Mesendoderm (in vitro differentiated cells): ENCODE measurements at regions not wholly inside any gene's neighbourhood (a gene's known extent, or its start where the extent isn't known, plus 50 kb on each side); places are given as distances from the start of the nearest gene placed in this dataset.

Experiments used
- DNase-seq: peaks from one replicate; pipeline ENCODE4 v3.0.0; 2013
- H2AK5ac ChIP-seq: 2 replicates; pipeline ENCODE4 v1.6.1; 2013; ENCODE audit warnings: low read length, inconsistent platforms
- H2BK120ac ChIP-seq: 2 replicates; pipeline ENCODE4 v1.6.1; 2013; ENCODE audit warnings: low read depth, mild to moderate bottlenecking, low read length, moderate library complexity, mixed read lengths
- H2BK15ac ChIP-seq: replicated peaks from 2 replicates; pipeline ENCODE4 v1.6.1; 2013; ENCODE audit warnings: low read depth, mild to moderate bottlenecking, moderate library complexity
- H2BK5ac ChIP-seq: 2 replicates; pipeline ENCODE4 v1.6.1; 2013; ENCODE audit warnings: low read length, inconsistent platforms
- H3K18ac ChIP-seq: 2 replicates; pipeline ENCODE4 v1.6.1; 2013; ENCODE audit warnings: mild to moderate bottlenecking, low read length, mixed read lengths
- H3K23ac ChIP-seq: one replicate; pipeline ENCODE4 v1.6.1; 2013; ENCODE audit warnings: low read length
- H3K27ac ChIP-seq: 2 replicates; pipeline ENCODE4 v1.5.1; 2013; ENCODE audit warnings: low read depth, mild to moderate bottlenecking, inconsistent platforms, low read length, moderate library complexity
- H3K27me3 ChIP-seq: 2 replicates; pipeline ENCODE4 v1.6.1; 2013; ENCODE audit warnings: low read length, control low read depth, mild to moderate bottlenecking, inconsistent platforms; ENCODE audit not compliant: insufficient read depth, poor library complexity
- H3K36me3 ChIP-seq: 2 replicates; pipeline ENCODE4 v1.6.1; 2013; ENCODE audit warnings: low read length, inconsistent platforms; ENCODE audit not compliant: control insufficient read depth, insufficient read depth
- H3K4ac ChIP-seq: one replicate; pipeline ENCODE4 v1.6.1; 2013; ENCODE audit warnings: low read depth, mild to moderate bottlenecking, low read length, moderate library complexity
- H3K4me1 ChIP-seq: 2 replicates; pipeline ENCODE4 v1.6.1; 2013; ENCODE audit warnings: low read depth, low read length, inconsistent platforms; ENCODE audit not compliant: control insufficient read depth
- H3K4me2 ChIP-seq: 2 replicates; pipeline ENCODE4 v1.6.1; 2013; ENCODE audit warnings: low read length
- H3K4me3 ChIP-seq: 2 replicates; pipeline ENCODE4 v1.5.1; 2013; ENCODE audit warnings: mild to moderate bottlenecking, low read length
- H3K56ac ChIP-seq: one replicate; pipeline ENCODE4 v1.6.1; 2013; ENCODE audit warnings: low read length
- H3K79me1 ChIP-seq: 2 replicates; pipeline ENCODE4 v1.6.1; 2013; ENCODE audit warnings: low read length, inconsistent platforms
- H3K79me2 ChIP-seq: 2 replicates; pipeline ENCODE4 v1.6.1; 2013; ENCODE audit warnings: mild to moderate bottlenecking, low read length; ENCODE audit not compliant: control insufficient read depth, insufficient read depth
- H3K9ac ChIP-seq: 2 replicates; pipeline ENCODE4 v1.6.1; 2013; ENCODE audit warnings: low read length, inconsistent platforms
- H4K5ac ChIP-seq: one replicate; pipeline ENCODE4 v1.6.1; 2013; ENCODE audit warnings: low read length
- H4K8ac ChIP-seq: one replicate; pipeline ENCODE4 v1.6.1; 2013; ENCODE audit warnings: low read depth, mild to moderate bottlenecking, control low read depth, low read length, moderate library complexity
- WGBS: extraction: QIAGEN DNeasy Blood & Tissue Kit; methylation state at CpG from one replicate; pipeline ENCODE4 v1.1.7; 2013; ENCODE audit warnings: low lambda C conversion rate, missing lambda C conversion rate; ENCODE audit not compliant: insufficient coverage; ENCODE audit errors: extremely low coverage; 5-methylcytosine and 5-hydroxymethylcytosine counted together

- H2AK5ac ChIP-seq = no peak overlapping the region
- no peak overlapping the region for H4K5ac ChIP-seq
- H3K56ac ChIP-seq = no peak overlapping the region
- H3K79me2 ChIP-seq = no peaks in the 10 kb centered on the region
- H3K4me3 ChIP-seq = no peak overlapping the region
- H2BK120ac ChIP-seq = no peak overlapping the region
- no peak overlapping the region for H2BK5ac ChIP-seq
- H4K8ac ChIP-seq = no peak overlapping the region
- no peak overlapping the region for H3K23ac ChIP-seq
- no peak for DNase-seq
- H3K27ac ChIP-seq = no peak overlapping the region
- no peak overlapping the region for H3K4me2 ChIP-seq
- H3K79me1 ChIP-seq = no peaks in the 10 kb centered on the region
- H3K36me3 ChIP-seq = no peaks in the 10 kb centered on the region
- H3K18ac ChIP-seq = no peak overlapping the region
- no CpG with 5 or more reads among the region's 5 CpGs for WGBS
- no peaks in the 10 kb centered on the region for H3K27me3 ChIP-seq
- no peak overlapping the region for H3K9ac ChIP-seq
- no peak overlapping the region for H3K4ac ChIP-seq
- H3K4me1 ChIP-seq = peaks cover 2% of the 10 kb centered on the region
- H2BK15ac ChIP-seq = no peak overlapping the region
Observed at GRCh38 chr16:86031141-86031678, 132.2 kb downstream of the IRF8 start.

- no CpG with 5 or more reads among the region's 19 CpGs for WGBS
- Histone ChIP-seq H3K36me3 (no peaks in the 10 kb centered on the region), H3K4me2 (no peak overlapping the region), H3K18ac (no peak overlapping the region), H3K27ac (no peak overlapping the region), H3K56ac (no peak overlapping the region), H3K4me1 (peaks cover 2% of the 10 kb centered on the region), H4K5ac (no peak overlapping the region), H3K4me3 (no peak overlapping the region), H3K4ac (no peak overlapping the region), H3K9ac (no peak overlapping the region), H2AK5ac (no peak overlapping the region), H3K27me3 (no peaks in the 10 kb centered on the region), H2BK15ac (no peak overlapping the region), H3K79me2 (no peaks in the 10 kb centered on the region), H2BK120ac (no peak overlapping the region), H4K8ac (no peak overlapping the region), H3K79me1 (no peaks in the 10 kb centered on the region), H2BK5ac (no peak overlapping the region), H3K23ac (no peak overlapping the region)
- DNase-seq = peak; percentile 60
Observed at GRCh38 chr16:86033016-86033474, 134.1 kb downstream of the IRF8 start.

- Histone ChIP-seq H2AK5ac (no peak overlapping the region), H3K4ac (no peak overlapping the region), H3K4me3 (no peak overlapping the region), H3K9ac (no peak overlapping the region), H2BK5ac (no peak overlapping the region), H2BK120ac (no peak overlapping the region), H3K18ac (no peak overlapping the region), H3K4me2 (no peak overlapping the region), H2BK15ac (no peak overlapping the region), H3K23ac (no peak overlapping the region), H4K5ac (no peak overlapping the region), H3K56ac (no peak overlapping the region), H3K27ac (no peak overlapping the region), H3K27me3 (no peaks in the 10 kb centered on the region), H3K4me1 (peaks cover 2% of the 10 kb centered on the region), H3K79me2 (no peaks in the 10 kb centered on the region), H3K36me3 (no peaks in the 10 kb centered on the region), H3K79me1 (no peaks in the 10 kb centered on the region), H4K8ac (no peak overlapping the region)
- WGBS = no CpG with 5 or more reads among the region's 4 CpGs
- DNase-seq = no peak
Observed at GRCh38 chr16:86033971-86034370, 135.0 kb downstream of the IRF8 start.

GRCh38 chr16:86034421-86034919 lies 135.5 kb downstream of the IRF8 start:
- Histone ChIP-seq H3K4me2 (no peak overlapping the region), H3K79me2 (no peaks in the 10 kb centered on the region), H3K36me3 (no peaks in the 10 kb centered on the region), H2BK120ac (no peak overlapping the region), H2BK5ac (no peak overlapping the region), H3K4me1 (peaks cover 2% of the 10 kb centered on the region), H4K8ac (no peak overlapping the region), H4K5ac (no peak overlapping the region), H3K4me3 (no peak overlapping the region), H3K4ac (no peak overlapping the region), H3K79me1 (no peaks in the 10 kb centered on the region), H2AK5ac (no peak overlapping the region), H3K9ac (no peak overlapping the region), H2BK15ac (no peak overlapping the region), H3K56ac (no peak overlapping the region), H3K23ac (no peak overlapping the region), H3K18ac (no peak overlapping the region), H3K27me3 (no peaks in the 10 kb centered on the region), H3K27ac (no peak overlapping the region)
- DNase-seq = no peak
- WGBS = no CpG with 5 or more reads among the region's 12 CpGs

GRCh38 chr16:86035906-86036305 lies 136.9 kb downstream of the IRF8 start:
- Histone ChIP-seq H3K56ac (no peak overlapping the region), H3K79me2 (no peaks in the 10 kb centered on the region), H2BK15ac (no peak overlapping the region), H4K8ac (no peak overlapping the region), H3K4me2 (no peak overlapping the region), H3K9ac (no peak overlapping the region), H2AK5ac (no peak overlapping the region), H3K4me1 (peaks cover 2% of the 10 kb centered on the region), H3K18ac (no peak overlapping the region), H3K4ac (no peak overlapping the region), H3K4me3 (no peak overlapping the region), H2BK5ac (no peak overlapping the region), H3K27ac (no peak overlapping the region), H2BK120ac (no peak overlapping the region), H3K36me3 (no peaks in the 10 kb centered on the region), H3K79me1 (no peaks in the 10 kb centered on the region), H4K5ac (no peak overlapping the region), H3K23ac (no peak overlapping the region), H3K27me3 (no peaks in the 10 kb centered on the region)
- DNase-seq = no peak
- WGBS = no CpG with 5 or more reads among the region's 13 CpGs
